Vagina (tissue), 2 donors: ENCODE measurements at regions not wholly inside any gene's neighbourhood (a gene's known extent, or its start where the extent isn't known, plus 50 kb on each side); places are given as distances from the start of the nearest gene placed in this dataset.

Experiments used
- POLR2A ChIP-seq, 2 donors: fragments of 450-650 bp; IDR thresholded peaks; one replicate each; pipeline ENCODE4 v1.6.1; 2017; ENCODE audit warnings: antibody characterized with exemption in 2 of 2, mild to moderate bottlenecking in 2 of 2, moderate library complexity in 2 of 2
- POLR2AphosphoS5 ChIP-seq, 2 donors: sonication (generic); formaldehyde crosslinking; IDR thresholded peaks; one replicate each; pipeline ENCODE4 v1.9.0; 2017; ENCODE audit warnings: antibody characterized with exemption in 2 of 2, mild to moderate bottlenecking in 2 of 2, low read depth in 1 of 2; ENCODE audit not compliant: insufficient read depth in 1 of 2
- TF ChIP-seq, protein P1 (sequence below), 3 experiments: fragments of 450-650 bp in 2 of 3; fragments of 200-600 bp in 1 of 3; sonication (generic) in 1 of 3; IDR thresholded peaks; one replicate each; pipeline ENCODE4 v1.5.1; 2017 to 2019; ENCODE audit warnings: antibody characterized with exemption in 3 of 3, mild to moderate bottlenecking in 2 of 3, moderate library complexity in 2 of 3

DNA sequence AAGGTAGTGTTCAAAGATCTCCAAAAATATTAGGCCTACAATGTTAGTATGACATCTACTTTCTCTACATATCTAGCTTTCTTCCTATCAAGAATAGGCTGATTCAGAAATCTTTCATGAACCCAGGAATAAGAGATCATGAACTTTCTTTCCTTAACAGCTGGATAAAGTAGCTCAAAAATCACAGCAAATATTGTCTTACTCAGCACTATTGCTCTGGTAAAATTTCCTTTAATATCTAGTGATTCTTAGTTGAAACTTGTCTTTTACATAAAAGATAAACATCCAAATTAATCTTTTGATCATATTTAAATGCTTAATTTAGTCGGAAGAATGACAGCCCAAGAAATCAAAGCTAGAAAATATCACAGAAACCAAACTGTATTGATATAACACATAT lies 131.9 kb downstream of the NOL4 start:
- TF ChIP-seq, protein P1, sequence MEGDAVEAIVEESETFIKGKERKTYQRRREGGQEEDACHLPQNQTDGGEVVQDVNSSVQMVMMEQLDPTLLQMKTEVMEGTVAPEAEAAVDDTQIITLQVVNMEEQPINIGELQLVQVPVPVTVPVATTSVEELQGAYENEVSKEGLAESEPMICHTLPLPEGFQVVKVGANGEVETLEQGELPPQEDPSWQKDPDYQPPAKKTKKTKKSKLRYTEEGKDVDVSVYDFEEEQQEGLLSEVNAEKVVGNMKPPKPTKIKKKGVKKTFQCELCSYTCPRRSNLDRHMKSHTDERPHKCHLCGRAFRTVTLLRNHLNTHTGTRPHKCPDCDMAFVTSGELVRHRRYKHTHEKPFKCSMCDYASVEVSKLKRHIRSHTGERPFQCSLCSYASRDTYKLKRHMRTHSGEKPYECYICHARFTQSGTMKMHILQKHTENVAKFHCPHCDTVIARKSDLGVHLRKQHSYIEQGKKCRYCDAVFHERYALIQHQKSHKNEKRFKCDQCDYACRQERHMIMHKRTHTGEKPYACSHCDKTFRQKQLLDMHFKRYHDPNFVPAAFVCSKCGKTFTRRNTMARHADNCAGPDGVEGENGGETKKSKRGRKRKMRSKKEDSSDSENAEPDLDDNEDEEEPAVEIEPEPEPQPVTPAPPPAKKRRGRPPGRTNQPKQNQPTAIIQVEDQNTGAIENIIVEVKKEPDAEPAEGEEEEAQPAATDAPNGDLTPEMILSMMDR (IDR thresholded peaks at IDR 0.05), result no peak
- no peak for TF ChIP-seq POLR2A (IDR thresholded peaks at IDR 0.05)
- TF ChIP-seq POLR2AphosphoS5 (IDR thresholded peaks at IDR 0.05; ENCODE audit: insufficient read depth in 1 of 2, low read depth in 1 of 2), result no peak
